Smooth muscle cell (in vitro differentiated cells): ENCODE measurements at regions not wholly inside any gene's neighbourhood (a gene's known extent, or its start where the extent isn't known, plus 50 kb on each side); places are given as distances from the start of the nearest gene placed in this dataset.
A peak's percentile ranks its signal among the peaks of the same experiment; 100 is the strongest.

Source experiments
- DNase-seq: peaks from one replicate; lab custom pipeline; 2025; ENCODE audit not compliant: unreplicated experiment; lab: John Stamatoyannopoulos, UW
- H2AFZ ChIP-seq: fragments of 200-600 bp; sonication (generic); 2 replicates; pipeline ENCODE4 v1.6.0; 2016; ENCODE audit warnings: antibody characterized with exemption, low read depth, mild to moderate bottlenecking
- H3F3A ChIP-seq: fragments of 200-600 bp; sonication (generic); 2 replicates; pipeline ENCODE4 v1.6.0; 2017; ENCODE audit warnings: antibody characterized with exemption, low read depth
- H3K27ac ChIP-seq: fragments of 200-600 bp; sonication (generic); 2 replicates; pipeline ENCODE4 v1.5.1; 2016; ENCODE audit warnings: low read depth, mild to moderate bottlenecking
- H3K27me3 ChIP-seq: fragments of 200-600 bp; sonication (generic); 2 replicates; pipeline ENCODE4 v1.6.1; 2016; ENCODE audit warnings: low read depth, mild to moderate bottlenecking
- H3K36me3 ChIP-seq: fragments of 200-600 bp; sonication (generic); 2 replicates; pipeline ENCODE4 v1.5.1; 2016; ENCODE audit warnings: low read depth
- H3K4me1 ChIP-seq: fragments of 200-600 bp; sonication (generic); 2 replicates; pipeline ENCODE4 v1.5.1; 2016; ENCODE audit warnings: low read depth
- H3K4me2 ChIP-seq: fragments of 200-600 bp; sonication (generic); 2 replicates; pipeline ENCODE4 v1.6.0; 2016; ENCODE audit warnings: mild to moderate bottlenecking
- H3K4me3 ChIP-seq: fragments of 200-600 bp; sonication (generic); 2 replicates; pipeline ENCODE4 v1.5.1; 2016; ENCODE audit warnings: mild to moderate bottlenecking
- H3K79me2 ChIP-seq: fragments of 200-600 bp; sonication (generic); 2 replicates; pipeline ENCODE4 v1.6.0; 2016; ENCODE audit warnings: low read depth, mild to moderate bottlenecking
- H3K9ac ChIP-seq: fragments of 200-600 bp; sonication (generic); 2 replicates; pipeline ENCODE4 v1.6.0; 2016; ENCODE audit warnings: low read depth
- H3K9me3 ChIP-seq: fragments of 200-600 bp; sonication (generic); replicated peaks from 2 replicates; pipeline ENCODE4 v1.5.1; 2016; ENCODE audit warnings: low read depth
- H4K20me1 ChIP-seq: fragments of 200-600 bp; sonication (generic); 2 replicates; pipeline ENCODE4 v1.6.0; 2016; ENCODE audit warnings: low read depth
- CTCF ChIP-seq: fragments of 200-600 bp; sonication (generic); IDR thresholded peaks from 2 replicates; pipeline ENCODE4 v1.5.1; 2017; ENCODE audit warnings: borderline replicate concordance, mild to moderate bottlenecking, antibody characterized with exemption; ENCODE audit not compliant: insufficient read depth, poor library complexity, severe bottlenecking
- WGBS: methylation state at CpG from one replicate; pipeline ENCODE4 v1.1.7; 2016; ENCODE audit warnings: low lambda C conversion rate; 5-methylcytosine and 5-hydroxymethylcytosine counted together

DNA sequence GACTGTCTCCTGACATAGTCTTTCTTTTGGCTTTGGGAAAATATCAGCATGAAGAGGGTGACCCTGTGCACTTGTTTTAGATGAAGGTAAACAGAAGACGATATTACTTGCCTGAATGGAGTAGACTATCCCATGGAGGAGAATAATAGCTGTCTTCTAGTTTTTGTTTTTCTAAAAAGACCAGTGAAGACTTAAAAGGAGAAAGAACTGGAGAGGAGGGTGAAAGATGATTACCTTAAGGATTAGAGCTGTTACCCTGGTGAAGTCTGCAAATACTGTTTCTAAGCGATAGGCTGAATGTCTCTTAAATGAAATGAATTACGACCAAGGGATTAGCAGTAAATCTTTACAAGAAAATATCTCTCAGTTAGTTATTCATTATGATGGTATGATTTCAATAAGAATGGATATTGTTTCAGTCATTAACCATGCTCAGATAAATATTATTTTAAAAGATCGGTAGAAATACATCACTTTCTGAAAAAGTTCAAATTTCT is 255.6 kb upstream of the FERD3L start:
- no peak for DNase-seq
- WGBS, result 68% methylated on average over 4 of the region's 4 CpGs
- Histone ChIP-seq H3F3A (peaks cover 10% of the 10 kb centered on the region), H3K79me2 (no peaks in the 10 kb centered on the region), H3K27ac (no peak overlapping the region), H4K20me1 (no peaks in the 10 kb centered on the region), H3K36me3 (no peaks in the 10 kb centered on the region), H3K27me3 (no peaks in the 10 kb centered on the region), H3K9ac (no peak overlapping the region), H3K9me3 (no peaks in the 10 kb centered on the region), H2AFZ (no peak overlapping the region), H3K4me2 (no peak overlapping the region), H3K4me3 (no peak overlapping the region), H3K4me1 (peaks cover 20% of the 10 kb centered on the region)
- no peak for TF ChIP-seq CTCF

DNA sequence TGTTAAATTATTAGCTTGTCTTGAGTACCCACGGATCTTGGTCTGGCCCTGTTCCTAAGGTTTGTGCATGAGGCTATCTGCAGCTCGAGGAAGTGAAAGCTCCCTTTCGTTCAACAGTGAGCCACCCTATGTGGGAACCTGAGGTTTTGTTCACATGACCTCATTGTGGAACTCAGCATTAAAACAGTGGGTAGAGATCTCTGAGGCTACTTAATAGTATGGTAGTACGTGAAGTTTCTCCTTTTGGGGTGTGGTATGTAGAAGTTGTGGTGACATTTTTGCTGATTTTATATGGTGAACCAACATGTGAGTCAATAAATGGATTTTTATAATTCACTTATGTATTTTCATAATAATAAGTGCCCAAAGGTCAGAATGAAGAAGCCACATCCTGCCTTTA is 252.7 kb upstream of the FERD3L start:
- no peak overlapping the region for H2AFZ ChIP-seq
- no peak overlapping the region for H3K4me3 ChIP-seq
- H3K9ac ChIP-seq, result no peak overlapping the region
- no peaks in the 10 kb centered on the region for H3K9me3 ChIP-seq
- WGBS, result 82% methylated on average over 4 of the region's 4 CpGs
- H3K36me3 ChIP-seq, result no peaks in the 10 kb centered on the region
- H3K79me2 ChIP-seq, result no peaks in the 10 kb centered on the region
- no peaks in the 10 kb centered on the region for H4K20me1 ChIP-seq
- no peak for DNase-seq
- peaks cover 14% of the 10 kb centered on the region for H3K4me1 ChIP-seq
- no peak overlapping the region for H3K27ac ChIP-seq
- H3K27me3 ChIP-seq, result no peaks in the 10 kb centered on the region
- TF ChIP-seq CTCF, result no peak
- no peak overlapping the region for H3K4me2 ChIP-seq
- no peaks in the 10 kb centered on the region for H3F3A ChIP-seq

- no peaks in the 10 kb centered on the region for H3F3A ChIP-seq
- no peaks in the 10 kb centered on the region for H3K36me3 ChIP-seq
- no peak for DNase-seq
- H3K79me2 ChIP-seq, result no peaks in the 10 kb centered on the region
- H3K27ac ChIP-seq, result no peak overlapping the region
- H3K9ac ChIP-seq, result no peak overlapping the region
- no peaks in the 10 kb centered on the region for H3K27me3 ChIP-seq
- H3K4me2 ChIP-seq, result peak overlapping the region; percentile 3
- H4K20me1 ChIP-seq, result no peaks in the 10 kb centered on the region
- no peak overlapping the region for H3K4me3 ChIP-seq
- 35% methylated on average over 3 of the region's 3 CpGs for WGBS
- H3K4me1 ChIP-seq, result no peaks in the 10 kb centered on the region
- no peaks in the 10 kb centered on the region for H3K9me3 ChIP-seq
- no peak for TF ChIP-seq CTCF
- H2AFZ ChIP-seq, result no peak overlapping the region
Observed at GRCh38 chr7:19392246-19392645, 247.0 kb upstream of the FERD3L start.

- Histone ChIP-seq H3K4me2 (peak overlapping the region; percentile 24), H3K27ac (no peak overlapping the region), H3K36me3 (no peaks in the 10 kb centered on the region), H3K9ac (no peak overlapping the region), H3F3A (no peaks in the 10 kb centered on the region), H3K4me3 (no peak overlapping the region), H4K20me1 (no peaks in the 10 kb centered on the region), H3K79me2 (no peaks in the 10 kb centered on the region), H2AFZ (peak overlapping the region; percentile 46), H3K4me1 (no peaks in the 10 kb centered on the region), H3K27me3 (no peaks in the 10 kb centered on the region), H3K9me3 (no peaks in the 10 kb centered on the region)
- TF ChIP-seq CTCF, result no peak
- 23% methylated on average over 5 of the region's 5 CpGs for WGBS
- DNase-seq, result no peak
Observed at GRCh38 chr7:19390795-19391194, 245.6 kb upstream of the FERD3L start.
